BE2C (cell line): ENCODE measurements at regions not wholly inside any gene's neighbourhood (a gene's known extent, or its start where the extent isn't known, plus 50 kb on each side); places are given as distances from the start of the nearest gene placed in this dataset.

Source experiments
- DNase-seq: peaks from one replicate; pipeline ENCODE4 v3.0.0-alpha.2; 2020
- H3K27me3 ChIP-seq: fragments of 250-450 bp; sonication (Bioruptor Pico); 2 replicates; pipeline ENCODE4 v1.5.1; 2020; ENCODE audit warnings: mild to moderate bottlenecking
- H3K36me3 ChIP-seq: fragments of 250-450 bp; sonication (Bioruptor Pico); 2 replicates; pipeline ENCODE4 v1.5.1; 2020; ENCODE audit warnings: mild to moderate bottlenecking
- H3K4me1 ChIP-seq: fragments of 250-450 bp; sonication (Bioruptor Pico); 2 replicates; pipeline ENCODE4 v1.5.1; 2020
- H3K4me3 ChIP-seq: 2 replicates; pipeline ENCODE4 v1.5.1; 2011; ENCODE audit warnings: low read depth, low read length
- H3K9me3 ChIP-seq: fragments of 250-450 bp; sonication (Bioruptor Pico); 2 replicates; pipeline ENCODE4 v1.5.1; 2020
- CTCF ChIP-seq: IDR thresholded peaks from 2 replicates; pipeline ENCODE4 v1.5.1; 2012; ENCODE audit warnings: mild to moderate bottlenecking, low read depth, low read length

DNA sequence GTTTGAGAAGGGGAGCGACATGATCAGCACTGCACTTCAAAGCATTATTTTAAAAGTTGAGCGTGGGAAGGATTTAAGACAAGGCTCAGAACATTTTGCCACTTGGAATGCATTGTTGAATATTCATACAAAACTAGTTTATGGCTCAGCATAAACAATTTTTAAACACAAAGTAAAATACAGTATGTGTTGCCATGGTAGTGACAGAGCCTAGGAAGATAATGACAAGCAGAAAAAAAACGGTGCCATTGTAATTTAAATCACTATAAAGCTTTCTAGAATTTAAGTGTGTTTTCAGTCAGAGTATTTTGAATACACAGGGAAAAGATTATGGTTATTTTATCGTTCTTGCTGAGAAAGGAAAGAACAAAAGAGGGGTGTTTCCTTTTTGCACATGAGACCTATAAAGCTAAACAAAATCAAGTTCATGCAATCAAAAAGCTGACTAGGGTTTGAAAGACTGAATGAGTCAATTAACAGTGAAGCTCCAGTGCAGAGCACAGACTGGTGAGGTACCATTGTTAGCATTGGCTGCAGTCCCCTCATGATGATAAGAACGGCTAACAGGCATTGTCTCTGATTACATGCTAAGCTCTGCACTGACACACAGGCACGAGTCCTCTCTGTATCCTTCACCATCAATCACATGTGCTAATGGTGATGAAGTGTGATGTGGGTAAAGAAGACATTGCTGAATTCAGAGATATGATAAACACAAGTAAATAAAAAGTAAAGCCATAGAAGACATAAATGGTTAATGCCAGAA, 181.9 kb upstream of the VSTM2A start:
- peaks cover 6% of the 10 kb centered on the region; the same call in 1 of the 2 replicates for H3K4me1 ChIP-seq
- no peaks in the 10 kb centered on the region for H3K9me3 ChIP-seq
- TF ChIP-seq CTCF: no peak
- H3K27me3 ChIP-seq: no peaks in the 10 kb centered on the region
- DNase-seq: peak; percentile 32
- H3K36me3 ChIP-seq: no peaks in the 10 kb centered on the region
- H3K4me3 ChIP-seq: no peak overlapping the region

- DNase-seq: no peak
- no peaks in the 10 kb centered on the region for H3K36me3 ChIP-seq
- peaks cover 2% of the 10 kb centered on the region; the same call in 1 of the 2 replicates for H3K4me1 ChIP-seq
- no peaks in the 10 kb centered on the region for H3K27me3 ChIP-seq
- no peak for TF ChIP-seq CTCF
- H3K4me3 ChIP-seq: no peak overlapping the region
- no peaks in the 10 kb centered on the region for H3K9me3 ChIP-seq
These were observed 151.6 kb upstream of the VSTM2A start for GRCh38 chr7:54390565-54390964.

DNA sequence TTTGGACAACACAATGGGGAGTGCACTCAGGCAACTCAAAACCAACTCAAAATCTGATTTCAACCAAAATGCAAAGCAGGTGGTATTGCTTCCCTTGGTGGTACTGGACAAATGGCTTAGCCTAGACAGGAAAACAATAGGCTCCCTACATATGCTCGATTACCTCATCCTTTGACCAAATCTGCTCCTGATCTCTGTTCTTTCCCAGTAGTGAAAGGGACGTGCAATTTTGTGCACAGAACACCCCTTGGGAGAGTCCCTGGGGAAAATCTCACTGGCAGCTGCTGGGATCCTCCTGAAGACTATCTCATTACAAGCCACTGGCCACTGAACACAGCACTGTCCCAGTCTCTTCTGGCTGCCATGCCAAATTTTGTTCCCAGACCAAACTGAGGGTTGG, 149.2 kb upstream of the VSTM2A start:
- Histone ChIP-seq H3K9me3 (no peaks in the 10 kb centered on the region), H3K4me3 (no peak overlapping the region), H3K27me3 (no peaks in the 10 kb centered on the region), H3K36me3 (no peaks in the 10 kb centered on the region), H3K4me1 (peaks cover 2% of the 10 kb centered on the region; the same call in 1 of the 2 replicates)
- no peak for TF ChIP-seq CTCF
- DNase-seq: peak; percentile 73

GRCh38 chr7:54394834-54395233, 147.3 kb upstream of the VSTM2A start:
- Histone ChIP-seq H3K27me3 (no peaks in the 10 kb centered on the region), H3K4me3 (no peak overlapping the region), H3K9me3 (no peaks in the 10 kb centered on the region), H3K4me1 (peaks cover 2% of the 10 kb centered on the region; the same call in 1 of the 2 replicates), H3K36me3 (no peaks in the 10 kb centered on the region)
- TF ChIP-seq CTCF: no peak
- DNase-seq: peak; percentile 66

DNA sequence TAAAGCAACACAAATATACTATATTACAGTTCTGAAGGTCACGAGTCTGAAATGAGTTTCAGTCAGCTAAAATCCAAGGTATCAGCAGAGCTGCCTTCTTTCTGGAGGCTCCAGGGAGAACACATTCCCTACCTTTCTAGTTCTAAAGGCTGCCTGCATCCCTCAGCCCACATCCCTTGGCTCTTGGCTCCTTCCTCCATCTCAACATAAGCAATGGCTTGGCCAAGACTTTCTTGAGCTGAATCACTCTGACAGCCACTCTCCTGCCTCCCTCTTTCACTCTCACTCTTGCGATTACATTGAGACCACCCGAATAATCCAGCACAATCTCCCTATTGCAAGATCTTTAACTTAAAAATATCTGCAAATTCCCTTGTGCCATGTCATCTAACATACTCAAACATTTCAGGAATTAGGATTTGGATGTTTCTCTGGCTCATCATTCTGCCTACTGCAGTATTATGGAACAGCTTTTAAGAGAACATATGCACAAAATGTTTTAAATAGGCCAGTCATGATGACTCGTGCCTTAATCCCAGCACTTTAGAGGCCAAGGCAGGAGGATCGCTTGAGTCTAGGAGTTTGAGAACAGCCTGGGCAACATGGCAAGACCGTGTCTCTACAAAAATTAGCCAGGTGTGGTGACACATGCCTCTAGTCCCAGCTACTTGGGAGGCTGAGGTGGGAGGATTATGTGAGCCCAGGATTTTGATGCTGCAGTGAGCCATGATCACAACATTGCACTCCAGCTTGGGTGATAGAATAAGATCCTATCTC, 144.2 kb upstream of the VSTM2A start:
- Histone ChIP-seq H3K27me3 (no peaks in the 10 kb centered on the region), H3K4me3 (no peak overlapping the region)
- TF ChIP-seq CTCF: no peak

DNA sequence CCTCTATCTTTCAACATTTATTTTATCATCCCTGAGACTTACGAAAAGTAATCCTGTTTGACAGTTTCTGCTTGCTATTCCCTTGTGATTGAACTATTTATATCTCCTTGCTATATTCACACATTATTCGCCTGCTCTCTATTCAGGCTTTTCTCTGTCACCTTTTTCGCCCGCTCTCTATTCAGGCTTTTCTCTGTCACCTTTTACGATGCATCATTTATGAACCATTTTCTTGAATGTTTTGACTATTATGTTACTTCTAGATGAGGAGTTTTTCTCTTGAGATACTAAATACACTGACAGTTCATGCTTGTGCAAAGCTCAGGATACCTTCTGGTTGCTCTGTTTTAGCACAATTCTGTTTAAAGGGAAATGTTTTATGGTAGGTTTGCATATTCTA, 143.3 kb upstream of the VSTM2A start:
- H3K27me3 ChIP-seq: no peaks in the 10 kb centered on the region
- no peak for DNase-seq
- peaks cover 2% of the 10 kb centered on the region; the same call in 1 of the 2 replicates for H3K4me1 ChIP-seq
- no peaks in the 10 kb centered on the region for H3K9me3 ChIP-seq
- TF ChIP-seq CTCF: no peak
- H3K36me3 ChIP-seq: no peaks in the 10 kb centered on the region
- no peak overlapping the region for H3K4me3 ChIP-seq

More for the DNA sequence above, 144.2 kb upstream of the VSTM2A start:
- no peak for DNase-seq
- peaks cover 2% of the 10 kb centered on the region; the same call in 1 of the 2 replicates for H3K4me1 ChIP-seq
- no peaks in the 10 kb centered on the region for H3K36me3 ChIP-seq
- no peaks in the 10 kb centered on the region for H3K9me3 ChIP-seq
